ENCODE measurements at regions not wholly inside any gene's neighbourhood (a gene's known extent, or its start where the extent isn't known, plus 50 kb on each side); places are given as distances from the start of the nearest gene placed in this dataset.
"Not testable (repeated sequence)": the region's sequence is repeated elsewhere in the genome, so short reads cannot be mapped to it uniquely, and the experiment has no call there.

- Histone ChIP-seq H3K4me3 (ENCODE audit: low read length) (no peak overlapping the region), H3K9ac (ENCODE audit: low read length) (no peak overlapping the region), H3K27ac (ENCODE audit: low read length) (no peak overlapping the region), H3K4me1 (ENCODE audit: low read length) (no peaks in the 10 kb centered on the region), H3K27me3 (replicated peaks; ENCODE audit: insufficient read depth, low read length) (no peaks in the 10 kb centered on the region; the same call in 1 of the 2 replicates), H3F3A (ENCODE audit: insufficient read depth, low read length) (no peaks in the 10 kb centered on the region), H2AFZ (ENCODE audit: low read length) (no peak overlapping the region), H3K9me3 (replicated peaks; ENCODE audit: insufficient read depth, low read length) (no peaks in the 10 kb centered on the region), H4K20me1 (ENCODE audit: insufficient read depth, low read length) (no peaks in the 10 kb centered on the region), H3K36me3 (replicated peaks; ENCODE audit: insufficient read depth, low read length) (no peaks in the 10 kb centered on the region), H3K9me2 (replicated peaks; ENCODE audit: insufficient read depth, low read length) (no peaks in the 10 kb centered on the region), H3K79me2 (ENCODE audit: low read length) (no peaks in the 10 kb centered on the region), H3K4me2 (ENCODE audit: low read depth, low read length) (no peak overlapping the region)
- TF ChIP-seq CTCF (IDR thresholded peaks at IDR 0.05; ENCODE audit: low read length) (no peak), EZH2 (optimal IDR thresholded peaks at IDR 0.05; ENCODE audit: low read depth, low read length) (no peak), EZH2phosphoT487 (IDR thresholded peaks at IDR 0.05; ENCODE audit: low read length) (no peak)
- DNase-seq: no peak
Measured at GRCh38 chr3:112709911-112710310, 69.0 kb upstream of the CCDC80 start.

- H3F3A ChIP-seq (ENCODE audit: insufficient read depth, low read length): no peaks in the 10 kb centered on the region
- H4K20me1 ChIP-seq (ENCODE audit: insufficient read depth, low read length): no peaks in the 10 kb centered on the region
- H3K27ac ChIP-seq (ENCODE audit: low read length): no peak overlapping the region
- H3K36me3 ChIP-seq (replicated peaks; ENCODE audit: insufficient read depth, low read length): no peaks in the 10 kb centered on the region
- no peaks in the 10 kb centered on the region for H3K4me1 ChIP-seq (ENCODE audit: low read length)
- no peak overlapping the region for H3K4me2 ChIP-seq (ENCODE audit: low read depth, low read length)
- no peaks in the 10 kb centered on the region for H3K79me2 ChIP-seq (ENCODE audit: low read length)
- no peak for DNase-seq
- no peak overlapping the region for H3K9ac ChIP-seq (ENCODE audit: low read length)
- no peaks in the 10 kb centered on the region for H3K9me2 ChIP-seq (replicated peaks; ENCODE audit: insufficient read depth, low read length)
- H3K4me3 ChIP-seq (ENCODE audit: low read length): no peak overlapping the region
- H3K9me3 ChIP-seq (replicated peaks; ENCODE audit: insufficient read depth, low read length): no peaks in the 10 kb centered on the region
- TF ChIP-seq CTCF (IDR thresholded peaks at IDR 0.05; ENCODE audit: low read length): no peak
- no peak for TF ChIP-seq EZH2 (optimal IDR thresholded peaks at IDR 0.05; ENCODE audit: low read depth, low read length)
- no peak for TF ChIP-seq EZH2phosphoT487 (IDR thresholded peaks at IDR 0.05; ENCODE audit: low read length)
- H3K27me3 ChIP-seq (replicated peaks; ENCODE audit: insufficient read depth, low read length): no peaks in the 10 kb centered on the region
- no peak overlapping the region for H2AFZ ChIP-seq (ENCODE audit: low read length)
Measured at GRCh38 chr3:112699436-112699978, 58.6 kb upstream of the CCDC80 start.

GRCh38 chr3:112698442-112698841 is 57.5 kb upstream of the CCDC80 start:
- not testable (repeated sequence) for H3K9ac ChIP-seq (ENCODE audit: low read length); DNase-seq; H3K4me1 ChIP-seq (ENCODE audit: low read length); H3K4me2 ChIP-seq (ENCODE audit: low read depth, low read length); H3K27me3 ChIP-seq (replicated peaks; ENCODE audit: insufficient read depth, low read length); H3K4me3 ChIP-seq (ENCODE audit: low read length); H4K20me1 ChIP-seq (ENCODE audit: insufficient read depth, low read length); H3K79me2 ChIP-seq (ENCODE audit: low read length); H3K9me2 ChIP-seq (replicated peaks; ENCODE audit: insufficient read depth, low read length); H2AFZ ChIP-seq (ENCODE audit: low read length); H3F3A ChIP-seq (ENCODE audit: insufficient read depth, low read length); H3K27ac ChIP-seq (ENCODE audit: low read length); H3K36me3 ChIP-seq (replicated peaks; ENCODE audit: insufficient read depth, low read length); H3K9me3 ChIP-seq (replicated peaks; ENCODE audit: insufficient read depth, low read length)

- not testable (repeated sequence) for H3K36me3 ChIP-seq (replicated peaks; ENCODE audit: insufficient read depth, low read length); H3K9me2 ChIP-seq (replicated peaks; ENCODE audit: insufficient read depth, low read length); H3F3A ChIP-seq (ENCODE audit: insufficient read depth, low read length); H3K4me3 ChIP-seq (ENCODE audit: low read length); H3K9me3 ChIP-seq (replicated peaks; ENCODE audit: insufficient read depth, low read length); DNase-seq; H3K79me2 ChIP-seq (ENCODE audit: low read length); H3K4me1 ChIP-seq (ENCODE audit: low read length); H3K27me3 ChIP-seq (replicated peaks; ENCODE audit: insufficient read depth, low read length); H3K9ac ChIP-seq (ENCODE audit: low read length); H2AFZ ChIP-seq (ENCODE audit: low read length); H3K4me2 ChIP-seq (ENCODE audit: low read depth, low read length); H4K20me1 ChIP-seq (ENCODE audit: insufficient read depth, low read length); H3K27ac ChIP-seq (ENCODE audit: low read length)
Measured at GRCh38 chr3:112696244-112696643, 55.3 kb upstream of the CCDC80 start.

All from MM.1S (cell line).